Amygdala (tissue), 56 donors: ENCODE measurements at regions not wholly inside any gene's neighbourhood (a gene's known extent, or its start where the extent isn't known, plus 50 kb on each side); places are given as distances from the start of the nearest gene placed in this dataset.
A peak's percentile ranks its signal among the peaks of the same experiment; 100 is the strongest.
"Not testable (repeated sequence)": the region's sequence is repeated elsewhere in the genome, so short reads cannot be mapped to it uniquely, and the experiment has no call there.

Source experiments
- DNase-seq, 56 donors: peaks; one replicate each; lab custom pipeline; 2025; lab: John Stamatoyannopoulos, UW

DNA sequence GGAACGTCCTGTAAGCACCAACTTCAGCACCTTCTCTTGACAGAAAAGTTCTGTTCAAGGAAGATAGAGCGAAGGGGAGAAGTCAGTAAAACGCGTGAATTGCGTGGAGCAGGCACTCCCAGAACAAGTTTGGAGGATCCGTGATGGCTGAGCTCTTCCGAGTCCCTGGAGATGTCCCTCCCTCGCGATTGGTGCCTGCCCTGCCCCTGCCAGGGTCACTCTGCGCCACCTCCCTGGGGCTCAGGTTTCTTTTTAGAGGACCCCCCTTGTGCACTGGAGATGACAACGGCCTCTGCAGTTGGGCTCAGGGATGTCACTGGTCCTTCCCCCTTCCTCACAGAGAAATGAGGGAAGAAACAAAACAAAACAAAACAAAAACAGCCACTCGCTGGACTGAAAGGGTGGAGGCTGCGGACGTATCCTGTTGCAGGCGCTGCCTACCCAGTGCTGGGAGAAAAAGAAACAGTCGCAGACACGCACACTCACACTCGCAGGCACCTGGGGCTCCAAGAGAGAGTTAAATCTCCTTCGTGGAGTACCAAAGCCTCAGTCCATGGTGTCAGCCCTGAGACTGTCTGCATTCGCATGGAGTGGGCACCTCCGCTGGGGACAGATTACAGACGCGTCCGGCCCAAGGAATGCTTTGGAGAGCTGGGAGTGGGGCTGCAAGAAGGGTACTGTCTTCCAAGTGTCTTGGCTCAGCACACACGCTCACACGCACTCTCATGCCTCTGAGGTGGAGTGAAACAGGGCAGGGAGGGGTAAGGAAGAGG, 512.7 kb downstream of the SLCO4C1 start:
- no peak for DNase-seq

DNA sequence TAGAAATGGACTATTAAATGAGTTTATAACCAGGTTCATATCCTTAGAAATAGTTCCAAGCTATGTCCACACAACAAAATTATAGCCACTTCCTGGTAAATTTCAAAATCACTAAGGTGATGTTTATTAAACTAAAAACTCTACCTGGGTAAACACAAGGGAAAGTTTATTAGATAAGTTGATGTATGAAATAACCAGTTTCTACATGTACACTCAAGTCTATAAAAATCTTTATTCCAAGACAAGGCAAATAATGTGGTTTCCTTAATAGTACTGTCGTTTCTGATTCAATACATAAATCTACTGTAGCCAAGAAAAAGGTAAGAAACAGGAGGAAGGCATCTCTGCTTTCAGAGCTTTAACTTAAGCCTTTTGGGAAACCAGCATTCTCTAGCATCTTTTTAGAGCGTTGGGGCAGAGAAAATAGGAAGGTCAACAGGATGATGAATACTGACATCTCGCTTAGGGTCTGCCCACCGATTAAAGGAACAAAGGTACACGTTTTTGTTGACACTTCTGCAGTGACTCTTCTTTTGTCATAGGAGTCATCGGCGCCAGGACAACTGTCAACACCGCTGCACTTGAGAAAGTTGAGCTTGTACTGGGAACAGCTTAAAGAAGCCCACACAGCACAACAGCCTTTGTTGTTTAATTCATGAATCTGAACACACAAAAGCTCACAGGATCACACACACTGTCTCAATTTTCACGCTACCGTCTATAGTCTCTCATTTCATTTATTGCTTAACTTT, 513.6 kb downstream of the SLCO4C1 start:
- no peak for DNase-seq

DNA sequence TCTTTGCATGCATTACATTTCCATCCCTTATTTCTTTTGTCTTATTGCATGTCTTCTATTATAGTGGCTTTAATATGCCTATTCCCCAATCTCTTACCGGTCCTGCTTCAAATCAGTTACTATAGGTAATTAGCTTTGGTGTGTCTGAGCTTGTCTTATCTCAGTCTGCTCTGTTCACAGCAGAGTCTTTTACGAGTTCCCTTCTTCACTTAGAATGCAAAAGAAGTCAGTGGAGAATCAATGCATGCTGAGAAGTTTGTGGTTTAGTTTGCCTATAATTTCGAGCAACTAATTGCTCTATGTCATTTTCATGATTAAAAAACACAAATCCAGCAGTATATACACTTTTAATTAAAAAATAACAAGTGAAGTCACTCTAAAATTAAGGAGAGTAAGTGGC, 545.0 kb downstream of the SLCO4C1 start:
- DNase-seq, result no peak

DNA sequence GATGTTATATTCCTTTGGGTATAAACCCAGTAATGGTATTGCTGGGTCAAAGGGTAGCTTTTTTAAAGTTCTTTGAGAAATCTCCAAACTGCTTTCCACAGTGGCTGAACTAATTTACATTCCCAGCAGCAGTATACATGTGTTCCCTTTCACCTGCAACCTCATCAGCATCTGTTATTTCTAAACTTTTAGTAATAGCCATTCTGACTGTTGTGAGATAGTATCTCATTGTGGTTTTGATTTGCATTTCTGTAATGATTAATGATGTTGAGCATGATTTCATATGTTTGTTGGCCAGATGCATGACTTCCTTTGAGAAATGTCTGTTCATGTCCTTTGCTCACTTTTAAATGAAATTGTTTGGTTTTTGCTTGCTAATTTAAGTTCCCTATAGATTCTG, 553.1 kb downstream of the SLCO4C1 start:
- DNase-seq, result not testable (repeated sequence)

DNA sequence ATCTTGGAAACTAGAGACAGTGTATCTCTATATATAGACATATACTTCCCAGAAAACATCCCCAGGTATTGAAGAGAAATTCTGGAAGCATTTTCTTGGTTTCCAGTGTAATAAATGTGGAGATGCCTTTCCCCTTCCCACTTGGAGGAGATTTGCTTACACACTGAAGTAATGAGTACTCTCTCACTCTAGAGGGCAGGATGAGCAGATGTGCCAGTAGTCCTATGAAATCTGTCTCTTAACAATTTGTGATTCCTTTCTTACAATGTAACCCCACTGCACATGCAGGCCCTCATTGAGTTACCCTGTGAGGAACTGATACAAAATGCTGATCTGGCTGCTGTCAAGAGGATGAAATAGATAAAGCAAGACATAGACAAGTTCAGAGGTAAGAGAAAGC, 567.2 kb downstream of the SLCO4C1 start:
- DNase-seq, result no peak

DNA sequence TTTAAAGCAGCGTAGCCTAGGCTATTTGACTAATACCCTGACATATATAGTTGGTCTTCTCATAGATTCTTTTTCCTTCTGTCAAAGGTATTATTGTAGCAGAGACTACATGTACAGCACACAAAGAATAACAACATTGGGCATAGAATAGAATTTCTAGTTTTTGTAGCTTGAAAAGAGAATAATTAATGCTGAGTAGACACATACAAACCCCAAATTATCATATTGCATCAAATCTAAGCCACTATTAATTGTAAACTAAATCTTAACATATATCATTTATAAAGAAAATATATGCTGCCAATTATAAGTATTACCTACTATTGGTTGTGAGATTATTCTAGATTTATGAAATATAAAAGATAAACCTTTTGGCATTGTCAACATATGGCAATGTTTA, 574.5 kb downstream of the SLCO4C1 start:
- no peak for DNase-seq

DNA sequence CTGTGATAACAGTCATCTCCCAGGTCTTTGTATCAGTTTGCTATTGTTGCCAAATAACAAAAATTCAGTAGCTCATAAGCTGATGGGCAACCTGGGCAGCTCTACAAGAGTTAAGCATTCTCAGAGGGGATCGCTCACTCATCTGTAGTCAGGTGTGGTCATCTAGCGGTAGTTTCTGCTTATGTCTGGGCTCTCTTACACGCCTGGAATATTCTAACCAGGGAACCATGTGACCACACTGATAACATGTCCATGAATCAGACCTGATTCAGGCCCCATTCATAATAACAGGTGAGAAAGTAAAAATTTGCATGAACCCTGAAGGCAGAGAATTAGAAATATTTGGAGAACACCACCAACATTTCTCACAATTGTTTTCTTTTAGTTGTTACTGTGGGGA, 576.1 kb downstream of the SLCO4C1 start:
- no peak for DNase-seq

DNA sequence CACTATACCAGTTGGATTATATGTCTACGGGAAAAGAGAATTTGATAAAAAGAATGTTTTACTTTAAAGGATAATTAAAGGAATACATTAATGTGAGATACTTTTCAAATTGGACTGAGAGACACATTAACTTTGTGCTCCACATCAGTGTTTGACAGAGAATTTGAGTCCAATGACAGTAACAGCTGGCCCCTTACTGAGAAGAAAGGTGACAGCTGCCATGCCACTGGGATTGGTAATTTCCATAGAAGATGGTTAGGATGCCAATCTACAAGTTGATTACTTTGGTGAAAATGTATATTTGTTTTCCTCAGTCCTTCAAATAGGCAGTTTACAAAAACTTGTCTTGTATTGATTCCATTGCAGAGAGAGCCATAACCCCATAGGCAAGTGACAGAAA, 578.4 kb downstream of the SLCO4C1 start:
- DNase-seq, result no peak

DNA sequence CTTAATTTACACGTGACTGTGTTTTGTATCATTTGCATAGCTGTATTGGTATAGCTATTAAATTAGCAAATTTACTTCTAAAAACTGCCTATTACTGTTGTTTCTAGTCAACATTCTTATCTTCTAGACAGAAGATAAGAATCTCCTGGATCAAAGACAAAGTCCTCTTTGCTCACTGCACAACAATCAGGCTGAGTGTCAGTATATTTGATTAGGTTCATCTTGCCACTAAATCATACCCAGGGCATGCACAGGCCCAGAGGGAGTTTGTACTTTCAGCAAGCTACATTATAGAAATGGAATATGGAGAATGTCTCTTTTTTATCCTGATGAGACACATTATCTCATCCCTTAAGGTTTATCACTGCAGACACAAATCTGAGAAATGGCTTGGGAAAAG, 579.1 kb downstream of the SLCO4C1 start:
- DNase-seq, result no peak

DNA sequence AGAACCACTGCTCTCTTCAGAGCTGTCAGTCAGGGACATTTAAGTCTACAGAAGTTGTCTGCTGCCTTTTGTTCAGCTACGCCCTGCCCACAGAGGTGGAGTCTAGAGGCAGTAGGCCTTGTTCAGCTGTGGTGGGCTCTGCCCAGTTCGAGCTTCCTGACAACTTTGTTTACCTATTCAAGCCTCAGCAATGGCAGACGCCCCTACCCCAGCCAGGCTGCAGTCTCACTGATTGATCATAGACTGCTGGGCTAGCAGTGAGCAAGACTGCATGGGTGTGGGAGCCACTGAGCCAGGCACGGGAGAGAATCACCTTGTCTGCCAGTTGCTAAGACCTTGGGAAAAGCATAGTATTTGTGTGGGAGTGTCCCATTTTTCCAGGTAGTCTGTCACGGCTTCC, 580.3 kb downstream of the SLCO4C1 start:
- DNase-seq, result not testable (repeated sequence)

DNA sequence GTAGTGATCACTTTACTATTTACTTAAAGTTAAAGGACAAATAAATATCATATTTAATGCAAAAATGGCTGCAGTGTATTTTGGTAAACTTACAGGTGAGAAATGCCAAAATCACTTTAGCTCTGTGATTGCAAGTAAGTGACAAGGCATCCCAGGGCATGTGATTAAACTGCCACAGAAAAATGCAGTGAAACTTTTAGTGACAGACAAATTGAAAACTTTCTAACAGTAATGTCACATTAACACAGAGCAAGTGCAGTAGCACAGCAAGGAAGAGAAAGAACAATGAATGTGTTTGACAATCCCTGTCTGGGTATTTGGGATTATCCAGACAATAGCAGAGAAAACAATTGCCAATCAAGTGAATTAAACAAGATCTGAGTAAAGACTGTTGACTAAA, 606.8 kb downstream of the SLCO4C1 start:
- DNase-seq, result no peak

DNA sequence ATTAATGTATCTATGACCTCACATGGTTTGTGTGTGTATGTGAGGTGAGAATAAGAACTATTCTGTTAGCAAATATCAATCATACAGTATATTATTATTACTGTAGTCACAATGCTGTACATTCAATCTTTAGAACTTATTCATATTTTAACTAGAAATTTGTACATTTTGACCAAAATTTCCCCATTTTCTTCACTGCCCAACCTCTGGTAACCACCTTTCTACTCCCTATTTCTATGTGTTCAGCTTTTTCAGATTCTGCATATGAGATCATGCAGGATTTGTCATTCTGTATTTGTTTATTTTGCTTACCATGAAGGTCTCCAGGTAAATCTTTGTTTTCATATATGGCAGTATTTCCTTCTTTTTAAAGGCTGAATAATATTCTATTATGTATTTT, 607.9 kb downstream of the SLCO4C1 start:
- no peak for DNase-seq

DNA sequence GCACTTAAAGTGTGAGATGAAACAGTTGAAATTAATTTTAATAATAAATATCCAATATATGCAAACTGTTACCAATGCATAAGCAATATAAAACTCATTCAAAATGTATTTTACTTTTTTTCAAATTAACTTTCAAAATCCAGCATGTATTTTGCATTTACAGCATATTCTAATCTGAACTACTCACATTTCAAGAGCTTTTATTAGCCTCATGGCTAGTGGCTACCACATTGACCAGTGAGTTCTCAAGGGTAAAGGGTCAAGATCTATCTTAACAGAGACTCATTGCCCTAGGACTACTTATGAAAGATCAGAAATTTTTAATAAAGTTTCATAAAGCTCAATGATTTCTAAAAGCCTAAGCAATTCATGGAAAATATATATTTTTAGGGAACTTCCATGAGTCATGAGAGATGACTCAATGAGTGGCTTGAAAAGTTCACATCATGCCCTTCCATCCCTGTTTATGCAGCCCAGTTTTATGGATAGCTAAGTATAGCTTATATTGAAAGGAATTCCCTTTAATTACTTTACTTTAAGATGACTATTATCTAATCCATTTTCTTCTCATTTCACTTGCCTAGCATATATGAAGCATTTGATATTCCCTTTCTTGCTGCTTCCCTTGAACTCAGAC, 608.6 kb downstream of the SLCO4C1 start:
- DNase-seq, result no peak

DNA sequence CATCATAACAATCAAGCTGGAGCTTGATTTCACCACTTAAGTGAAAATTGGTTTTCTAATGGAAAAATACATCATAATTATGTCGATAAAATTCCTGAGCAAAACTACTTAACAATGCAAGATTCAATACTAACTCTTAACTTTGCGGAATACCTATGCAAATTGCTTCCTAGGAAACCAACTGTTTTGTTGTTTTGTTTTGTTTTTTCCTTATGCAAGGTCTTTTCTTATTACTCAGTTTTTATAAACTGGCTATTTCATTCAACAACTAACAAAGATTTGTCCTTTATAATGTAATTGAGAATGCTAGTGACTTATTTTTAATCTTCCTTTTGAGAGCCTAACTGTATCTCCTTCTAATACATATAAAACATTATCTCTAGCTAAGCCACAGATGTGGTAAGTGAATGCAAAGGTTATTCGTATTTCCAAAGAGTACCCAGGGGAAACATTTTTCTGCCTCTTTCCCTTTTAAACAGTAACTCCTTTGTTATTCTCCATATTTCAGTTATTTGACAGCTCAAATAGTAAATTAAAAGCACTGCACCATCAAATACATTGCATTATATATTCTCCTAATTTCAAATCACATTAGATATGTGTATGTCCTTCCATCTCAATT, 609.4 kb downstream of the SLCO4C1 start:
- DNase-seq, result no peak

DNA sequence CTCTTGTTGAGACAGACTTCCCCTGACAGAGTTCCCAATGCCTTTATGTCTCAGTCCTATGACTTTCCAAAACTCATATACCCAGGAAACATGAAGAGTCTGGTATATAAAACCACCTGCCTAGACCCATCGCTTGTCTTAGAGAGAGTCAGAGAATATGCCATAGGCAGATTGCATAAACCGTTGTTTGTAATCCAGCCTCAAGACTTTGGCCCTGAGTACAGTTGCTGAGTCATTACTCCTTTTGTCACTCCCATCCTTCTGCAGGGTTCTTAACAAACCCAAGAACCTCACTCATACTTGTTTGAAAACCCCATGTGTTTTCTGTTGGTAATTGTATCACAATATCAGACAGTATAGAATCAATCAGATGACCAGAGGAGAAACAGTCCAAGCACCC, 616.3 kb downstream of the SLCO4C1 start:
- DNase-seq, result no peak

DNA sequence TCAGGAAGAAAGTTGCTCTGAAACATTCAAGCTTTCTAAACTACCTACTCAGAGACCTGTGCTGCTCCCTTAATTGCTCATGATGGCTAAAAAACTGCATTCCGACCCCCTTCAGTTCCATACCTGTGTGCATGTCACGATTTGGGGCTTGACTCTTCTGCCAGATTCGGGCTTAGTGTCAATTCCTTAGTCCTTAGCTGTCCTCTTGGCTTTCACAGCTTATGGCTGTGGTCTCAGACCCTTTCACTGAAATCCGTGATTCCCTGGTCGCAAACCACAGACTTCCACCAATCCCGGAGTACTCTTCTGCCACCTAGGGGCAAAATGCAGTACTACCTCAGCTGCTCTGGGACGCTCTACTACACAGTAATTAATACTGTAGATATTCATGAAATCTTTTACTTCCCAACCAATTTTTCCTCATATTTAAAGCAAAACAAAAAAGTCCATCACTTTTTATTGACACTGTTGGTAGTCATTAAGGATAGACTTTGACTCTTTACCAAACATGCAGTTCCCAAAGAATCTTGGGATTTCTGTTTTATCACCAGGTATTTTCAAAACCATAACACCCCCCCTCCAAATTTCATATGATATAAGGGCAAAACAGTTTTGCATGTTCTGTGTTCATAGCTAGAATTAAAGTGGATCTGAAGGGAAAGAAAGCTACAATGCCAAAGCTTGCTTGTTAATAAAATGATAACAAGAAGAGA, 617.4 kb downstream of the SLCO4C1 start:
- peak in 32 of 56 donors; percentile 1 to 80 (median 10) for DNase-seq

DNA sequence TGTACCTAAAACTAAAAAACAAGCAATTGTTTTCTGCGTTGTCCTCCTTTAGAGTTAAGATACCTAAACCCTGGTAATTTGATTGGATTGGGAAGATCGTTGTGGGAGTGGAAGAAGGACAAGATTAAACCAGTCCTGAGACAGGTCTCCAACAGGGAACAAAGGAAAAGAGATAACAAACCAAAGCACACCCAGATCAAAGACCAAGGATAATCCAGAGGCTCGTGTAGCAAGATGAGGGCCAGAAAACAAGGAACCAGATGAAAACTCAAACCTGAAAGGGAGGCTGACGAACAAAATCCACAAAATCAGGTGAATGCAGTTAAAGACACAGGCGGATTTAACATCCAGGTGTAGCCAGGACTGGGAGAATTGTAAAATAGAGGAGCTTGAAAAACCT, 618.1 kb downstream of the SLCO4C1 start:
- DNase-seq, result no peak

DNA sequence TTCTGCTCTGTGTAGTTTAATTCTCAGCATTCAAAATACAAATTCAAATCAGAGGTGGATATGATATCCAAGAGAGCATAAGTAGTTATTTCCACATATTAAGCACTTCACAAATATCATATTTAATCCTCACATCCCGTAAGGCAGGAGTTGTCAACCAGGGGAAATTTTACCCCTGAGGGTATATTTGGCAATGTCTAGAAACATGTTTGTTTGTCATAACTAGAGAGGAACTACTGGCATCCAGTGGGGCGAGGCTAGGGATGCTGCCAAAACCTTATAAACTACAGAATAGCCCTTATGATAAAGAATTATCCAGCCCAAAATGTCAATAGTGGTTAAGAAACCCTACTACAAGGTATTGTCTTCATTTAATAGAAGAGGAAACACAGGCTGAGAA, 619.4 kb downstream of the SLCO4C1 start:
- DNase-seq, result no peak

DNA sequence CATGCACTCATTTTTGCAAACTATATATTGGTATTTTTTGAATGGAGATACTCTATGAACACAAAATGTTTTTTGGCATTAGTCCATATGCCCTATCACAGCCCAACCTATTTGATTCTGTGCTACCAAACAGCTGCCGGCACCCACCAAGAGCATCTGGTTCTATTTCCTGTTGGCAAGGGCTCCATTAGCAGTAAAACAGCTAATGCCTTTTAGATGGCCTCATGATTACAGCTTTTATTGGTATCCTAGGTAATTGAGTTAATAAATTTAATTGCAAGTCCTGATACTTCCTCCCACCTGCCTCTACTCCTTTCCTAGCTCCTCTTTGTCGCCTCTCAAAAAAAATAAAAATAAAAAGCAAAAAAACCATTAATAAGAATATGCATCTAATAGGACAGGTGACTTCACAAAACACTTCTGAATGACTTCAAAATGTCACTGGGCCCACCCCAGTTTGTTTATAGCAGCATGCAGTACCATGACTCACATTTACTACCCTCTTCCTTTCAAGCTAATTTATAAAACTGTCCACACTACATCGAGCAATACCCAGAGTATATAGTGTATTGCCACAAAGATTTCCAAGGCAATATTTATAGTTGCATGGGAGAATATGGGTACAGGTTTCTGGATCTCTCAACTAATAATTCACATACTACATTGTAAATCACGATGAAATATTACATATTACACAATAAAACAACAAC, 620.4 kb downstream of the SLCO4C1 start:
- DNase-seq, result no peak

DNA sequence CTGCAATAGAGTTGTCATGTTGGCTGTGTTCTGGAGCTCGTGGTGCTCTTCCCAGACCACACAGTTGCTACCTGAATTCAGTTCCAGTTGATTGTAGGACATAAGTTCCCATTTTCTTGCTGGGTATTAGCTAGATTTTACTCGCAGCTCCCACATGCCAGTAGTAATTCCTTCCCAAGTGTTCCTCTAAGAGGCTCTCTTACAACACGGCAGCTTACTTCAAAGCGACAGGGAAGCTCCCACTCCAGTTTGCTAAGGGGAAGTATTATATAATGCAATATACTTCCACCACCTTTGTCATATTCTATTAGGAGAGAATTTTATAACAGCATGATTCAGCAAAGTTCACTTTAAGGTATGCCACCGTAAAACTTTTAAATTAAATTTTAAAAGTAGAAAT, 623.0 kb downstream of the SLCO4C1 start:
- DNase-seq, result no peak
